Caco-2 (cell line): ENCODE measurements at regions not wholly inside any gene's neighbourhood (a gene's known extent, or its start where the extent isn't known, plus 50 kb on each side); places are given as distances from the start of the nearest gene placed in this dataset.

Source experiments
- BruUV-seq: library from RNA; stranded (reverse); fragments of 400-500 nt; replicated peaks from 2 replicates; lab custom pipeline; 2021; lab: Mats Ljungman, UMichigan
- CTCF ChIA-PET: fragments of 300-600 bp; sonication (Branson Sonifier 250); formaldehyde crosslinking; loops from one replicate; lab custom pipeline; 2022; ENCODE audit warnings: antibody characterized with exemption; lab: Charles Lee
- POLR2A ChIA-PET: fragments of 300-600 bp; sonication (Branson Sonifier 250); formaldehyde crosslinking; loops from one replicate; lab custom pipeline; 2022; ENCODE audit warnings: antibody characterized with exemption; lab: Charles Lee
- DNase-seq, 2 experiments: peaks; one replicate each; pipeline versions ENCODE4 v3.0.0 to v3.0.0-alpha.2; 2020 to 2022
- H3K27me3 ChIP-seq: replicated peaks from 2 replicates; pipeline ENCODE4 v1.6.0; 2011; ENCODE audit warnings: low read length; ENCODE audit not compliant: control insufficient read depth, insufficient read depth
- H3K36me3 ChIP-seq: 2 replicates; pipeline ENCODE4 v1.5.1; 2011; ENCODE audit warnings: low read length; ENCODE audit not compliant: control insufficient read depth, insufficient read depth
- H3K4me1 ChIP-seq: fragments of 250-450 bp; sonication (Bioruptor Pico); 2 replicates; pipeline ENCODE4 v1.5.1; 2020; ENCODE audit warnings: mild to moderate bottlenecking
- H3K4me3 ChIP-seq: 2 replicates; pipeline ENCODE4 v1.5.1; 2011; ENCODE audit warnings: low read depth, mild to moderate bottlenecking, control low read depth, low read length
- H3K9me3 ChIP-seq: fragments of 250-450 bp; sonication (Bioruptor Pico); 2 replicates; pipeline ENCODE4 v1.5.1; 2020; ENCODE audit warnings: mild to moderate bottlenecking, moderate library complexity
- H3K27ac Mint-ChIP-seq: one replicate; pipeline ENCODE4 v1.8.0; 2022; ENCODE audit warnings: mixed read lengths; ENCODE audit not compliant: unreplicated experiment
- H3K27me3 Mint-ChIP-seq: one replicate; pipeline ENCODE4 v1.8.0; 2022; ENCODE audit warnings: mixed read lengths; ENCODE audit not compliant: insufficient read depth, unreplicated experiment
- H3K36me3 Mint-ChIP-seq: one replicate; pipeline ENCODE4 v1.8.0; 2022; ENCODE audit warnings: mild to moderate bottlenecking, mixed read lengths; ENCODE audit not compliant: insufficient read depth, unreplicated experiment
- H3K4me1 Mint-ChIP-seq: one replicate; pipeline ENCODE4 v1.8.0; 2022; ENCODE audit warnings: low read depth, mixed read lengths; ENCODE audit not compliant: unreplicated experiment
- H3K4me3 Mint-ChIP-seq: one replicate; pipeline ENCODE4 v1.8.0; 2022; ENCODE audit warnings: mild to moderate bottlenecking, moderate library complexity, mixed read lengths; ENCODE audit not compliant: unreplicated experiment
- H3K9me3 Mint-ChIP-seq: one replicate; pipeline ENCODE4 v1.8.0; 2022; ENCODE audit warnings: mixed read lengths; ENCODE audit not compliant: unreplicated experiment
- CTCF ChIP-seq, 2 experiments: fragments of 200-600 bp in 1 of 2; IDR thresholded peaks; 1 replicate in 1 of 2; 2 replicates in 1 of 2; pipeline versions ENCODE4 v1.5.1 to v1.8.0; 2011 to 2022; ENCODE audit warnings: antibody characterized with exemption in 1 of 2, control low read depth in 1 of 2, inconsistent platforms in 1 of 2, low read depth in 1 of 2, low read length in 1 of 2, mild to moderate bottlenecking in 1 of 2, moderate library complexity in 1 of 2; ENCODE audit not compliant: insufficient read depth in 1 of 2, severe bottlenecking in 1 of 2, unreplicated experiment in 1 of 2
- intact Hi-C: fragments of 100-400 bp; cut with micrococcal nuclease; formaldehyde crosslinking; loops from one replicate; pipeline ENCODE4 v1.10.0; 2022; ENCODE audit not compliant: unreplicated experiment

- CTCF ChIA-PET, result no interaction called here
- Histone ChIP-seq H3K9me3 (no peaks in the 10 kb centered on the region), H3K36me3 (no peaks in the 10 kb centered on the region), H3K4me3 (no peak overlapping the region), H3K4me1 (no peaks in the 10 kb centered on the region), H3K27me3 (no peaks in the 10 kb centered on the region)
- no TSS peak for BruUV-seq
- intact Hi-C loops, result no loop called here
- DNase-seq, result no peak
- no peaks in the 10 kb centered on the region for H3K9me3 Mint-ChIP-seq
- no peaks in the 10 kb centered on the region for H3K36me3 Mint-ChIP-seq
- H3K27me3 Mint-ChIP-seq, result peaks cover 3% of the 10 kb centered on the region
- POLR2A ChIA-PET, result no interaction called here
- TF ChIP-seq CTCF (IDR thresholded peaks at IDR 0.05; ENCODE audit: insufficient read depth in 1 of 2, low read depth in 1 of 2, low read length in 1 of 2, severe bottlenecking in 1 of 2, unreplicated experiment in 1 of 2), result no peak
- no peaks in the 10 kb centered on the region for H3K4me1 Mint-ChIP-seq
- H3K27ac Mint-ChIP-seq, result no peak overlapping the region
- no peak overlapping the region for H3K4me3 Mint-ChIP-seq
Observed at GRCh38 chr2:59532808-59533207, 1020.6 kb downstream of the BCL11A start.

GRCh38 chr2:59530258-59530657, 1023.2 kb downstream of the BCL11A start:
- Histone ChIP-seq H3K9me3 (no peaks in the 10 kb centered on the region), H3K4me3 (no peak overlapping the region), H3K4me1 (no peaks in the 10 kb centered on the region), H3K27me3 (no peaks in the 10 kb centered on the region), H3K36me3 (no peaks in the 10 kb centered on the region)
- no TSS peak for BruUV-seq
- no peak for DNase-seq
- peaks cover 3% of the 10 kb centered on the region for H3K27me3 Mint-ChIP-seq
- no peak overlapping the region for H3K27ac Mint-ChIP-seq
- H3K9me3 Mint-ChIP-seq, result no peaks in the 10 kb centered on the region
- H3K4me1 Mint-ChIP-seq, result no peaks in the 10 kb centered on the region
- H3K4me3 Mint-ChIP-seq, result no peak overlapping the region
- ChIA-PET CTCF (no interaction called here), POLR2A (no interaction called here)
- H3K36me3 Mint-ChIP-seq, result no peaks in the 10 kb centered on the region
- intact Hi-C loops, result no loop called here
- TF ChIP-seq CTCF (IDR thresholded peaks at IDR 0.05; ENCODE audit: insufficient read depth in 1 of 2, low read depth in 1 of 2, low read length in 1 of 2, severe bottlenecking in 1 of 2, unreplicated experiment in 1 of 2), result no peak

- Histone ChIP-seq H3K4me1 (no peaks in the 10 kb centered on the region), H3K4me3 (no peak overlapping the region), H3K36me3 (no peaks in the 10 kb centered on the region), H3K27me3 (no peaks in the 10 kb centered on the region), H3K9me3 (no peaks in the 10 kb centered on the region)
- DNase-seq, result no peak
- TF ChIP-seq CTCF (IDR thresholded peaks at IDR 0.05; ENCODE audit: insufficient read depth in 1 of 2, low read depth in 1 of 2, low read length in 1 of 2, severe bottlenecking in 1 of 2, unreplicated experiment in 1 of 2), result no peak
- H3K36me3 Mint-ChIP-seq, result no peaks in the 10 kb centered on the region
- intact Hi-C loops, result no loop called here
- ChIA-PET CTCF (no interaction called here), POLR2A (no interaction called here)
- BruUV-seq, result no TSS peak
- no peaks in the 10 kb centered on the region for H3K9me3 Mint-ChIP-seq
- H3K27ac Mint-ChIP-seq, result no peak overlapping the region
- peaks cover 2% of the 10 kb centered on the region for H3K27me3 Mint-ChIP-seq
- H3K4me3 Mint-ChIP-seq, result no peak overlapping the region
- no peaks in the 10 kb centered on the region for H3K4me1 Mint-ChIP-seq
Observed at GRCh38 chr2:59529726-59530125, 1023.7 kb downstream of the BCL11A start.
